HL-60 (cell line): ENCODE measurements at regions not wholly inside any gene's neighbourhood (a gene's known extent, or its start where the extent isn't known, plus 50 kb on each side); places are given as distances from the start of the nearest gene placed in this dataset.

Experiments
- DNase-seq, 2 experiments: peaks; one replicate each; pipeline ENCODE4 v3.0.0-alpha.2; 2010 to 2020; ENCODE audit warnings: low read depth in 1 of 2, low spot score in 1 of 2
- H3K27ac ChIP-seq: fragments of 250-450 bp; sonication (Bioruptor Pico); replicated peaks from 2 replicates; pipeline ENCODE4 v1.5.1; 2020; ENCODE audit warnings: mild to moderate bottlenecking, moderate library complexity
- H3K27me3 ChIP-seq: fragments of 250-450 bp; sonication (Bioruptor Pico); 2 replicates; pipeline ENCODE4 v1.5.1; 2021; ENCODE audit warnings: mild to moderate bottlenecking, moderate library complexity; ENCODE audit not compliant: insufficient read depth, poor library complexity, severe bottlenecking
- H3K4me3 ChIP-seq: replicated peaks from 2 replicates; pipeline ENCODE4 v1.5.1; 2011; ENCODE audit warnings: mild to moderate bottlenecking, control low read depth, low read length; ENCODE audit not compliant: insufficient read depth
- GABPA ChIP-seq: IDR thresholded peaks from 2 replicates; pipeline ENCODE4 v1.6.1; 2012; ENCODE audit warnings: low read depth
- POLR2AphosphoS5 ChIP-seq: IDR thresholded peaks from 2 replicates; pipeline ENCODE4 v1.6.1; 2012; ENCODE audit warnings: low read depth
- SPI1 ChIP-seq: IDR thresholded peaks from 2 replicates; pipeline ENCODE4 v1.6.1; 2012; ENCODE audit warnings: low read depth, mild to moderate bottlenecking, borderline replicate concordance
- TF ChIP-seq, protein P1 (sequence below): IDR thresholded peaks from 2 replicates; pipeline ENCODE4 v1.6.1; 2012; ENCODE audit warnings: low read depth; ENCODE audit not compliant: insufficient replicate concordance
- TF ChIP-seq, protein P2 (sequence below): IDR thresholded peaks from one replicate; pipeline ENCODE4 v1.5.1; 2011; ENCODE audit warnings: low read length, control low read depth, inconsistent platforms; ENCODE audit not compliant: insufficient read depth

GRCh38 chr5:61697809-61698558, 365.9 kb downstream of the ZSWIM6 start:
- no peak for DNase-seq
- TF ChIP-seq POLR2AphosphoS5, result no peak
- TF ChIP-seq GABPA, result no peak
- no peak for TF ChIP-seq SPI1
- TF ChIP-seq, protein P1, sequence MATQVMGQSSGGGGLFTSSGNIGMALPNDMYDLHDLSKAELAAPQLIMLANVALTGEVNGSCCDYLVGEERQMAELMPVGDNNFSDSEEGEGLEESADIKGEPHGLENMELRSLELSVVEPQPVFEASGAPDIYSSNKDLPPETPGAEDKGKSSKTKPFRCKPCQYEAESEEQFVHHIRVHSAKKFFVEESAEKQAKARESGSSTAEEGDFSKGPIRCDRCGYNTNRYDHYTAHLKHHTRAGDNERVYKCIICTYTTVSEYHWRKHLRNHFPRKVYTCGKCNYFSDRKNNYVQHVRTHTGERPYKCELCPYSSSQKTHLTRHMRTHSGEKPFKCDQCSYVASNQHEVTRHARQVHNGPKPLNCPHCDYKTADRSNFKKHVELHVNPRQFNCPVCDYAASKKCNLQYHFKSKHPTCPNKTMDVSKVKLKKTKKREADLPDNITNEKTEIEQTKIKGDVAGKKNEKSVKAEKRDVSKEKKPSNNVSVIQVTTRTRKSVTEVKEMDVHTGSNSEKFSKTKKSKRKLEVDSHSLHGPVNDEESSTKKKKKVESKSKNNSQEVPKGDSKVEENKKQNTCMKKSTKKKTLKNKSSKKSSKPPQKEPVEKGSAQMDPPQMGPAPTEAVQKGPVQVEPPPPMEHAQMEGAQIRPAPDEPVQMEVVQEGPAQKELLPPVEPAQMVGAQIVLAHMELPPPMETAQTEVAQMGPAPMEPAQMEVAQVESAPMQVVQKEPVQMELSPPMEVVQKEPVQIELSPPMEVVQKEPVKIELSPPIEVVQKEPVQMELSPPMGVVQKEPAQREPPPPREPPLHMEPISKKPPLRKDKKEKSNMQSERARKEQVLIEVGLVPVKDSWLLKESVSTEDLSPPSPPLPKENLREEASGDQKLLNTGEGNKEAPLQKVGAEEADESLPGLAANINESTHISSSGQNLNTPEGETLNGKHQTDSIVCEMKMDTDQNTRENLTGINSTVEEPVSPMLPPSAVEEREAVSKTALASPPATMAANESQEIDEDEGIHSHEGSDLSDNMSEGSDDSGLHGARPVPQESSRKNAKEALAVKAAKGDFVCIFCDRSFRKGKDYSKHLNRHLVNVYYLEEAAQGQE, result no peak
- Histone ChIP-seq H3K27me3 (no peaks in the 10 kb centered on the region), H3K4me3 (no peak overlapping the region), H3K27ac (no peak overlapping the region)

DNA sequence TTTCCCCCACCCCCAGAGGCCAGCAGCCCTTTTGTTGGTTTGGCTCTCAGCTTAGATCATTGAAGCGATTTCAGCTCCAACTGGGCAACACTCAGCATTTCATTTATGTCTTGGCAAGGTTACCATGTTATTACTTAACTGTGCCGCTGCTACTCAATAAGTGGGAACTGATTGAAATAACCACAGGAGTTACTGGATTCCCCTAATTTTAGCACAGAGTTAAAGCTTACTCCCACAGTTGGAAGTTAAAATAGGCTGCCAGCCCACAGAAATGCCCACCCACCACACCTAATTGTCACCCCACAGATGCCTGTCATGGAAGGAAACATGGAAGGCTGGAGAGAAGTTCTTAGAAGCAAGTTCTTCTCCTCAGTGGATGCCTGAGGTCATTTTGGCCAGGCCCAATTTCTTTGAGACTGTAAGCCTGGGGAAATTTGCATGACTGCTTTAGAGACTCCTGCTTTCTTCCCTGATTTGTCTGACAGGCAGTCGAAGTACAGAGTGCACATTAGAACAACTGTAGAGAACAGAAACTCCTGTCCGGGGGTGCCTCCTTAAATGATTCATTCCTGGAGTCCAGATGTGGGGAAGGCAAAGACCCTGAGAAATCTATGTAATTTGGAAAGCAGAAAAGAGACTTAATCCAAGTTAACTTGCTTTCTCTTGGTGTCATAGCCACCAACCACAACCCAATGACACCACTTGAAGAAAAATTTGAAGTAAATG, 370.0 kb downstream of the ZSWIM6 start:
- no peak overlapping the region for H3K27ac ChIP-seq
- no peak overlapping the region for H3K4me3 ChIP-seq
- TF ChIP-seq, protein P2, sequence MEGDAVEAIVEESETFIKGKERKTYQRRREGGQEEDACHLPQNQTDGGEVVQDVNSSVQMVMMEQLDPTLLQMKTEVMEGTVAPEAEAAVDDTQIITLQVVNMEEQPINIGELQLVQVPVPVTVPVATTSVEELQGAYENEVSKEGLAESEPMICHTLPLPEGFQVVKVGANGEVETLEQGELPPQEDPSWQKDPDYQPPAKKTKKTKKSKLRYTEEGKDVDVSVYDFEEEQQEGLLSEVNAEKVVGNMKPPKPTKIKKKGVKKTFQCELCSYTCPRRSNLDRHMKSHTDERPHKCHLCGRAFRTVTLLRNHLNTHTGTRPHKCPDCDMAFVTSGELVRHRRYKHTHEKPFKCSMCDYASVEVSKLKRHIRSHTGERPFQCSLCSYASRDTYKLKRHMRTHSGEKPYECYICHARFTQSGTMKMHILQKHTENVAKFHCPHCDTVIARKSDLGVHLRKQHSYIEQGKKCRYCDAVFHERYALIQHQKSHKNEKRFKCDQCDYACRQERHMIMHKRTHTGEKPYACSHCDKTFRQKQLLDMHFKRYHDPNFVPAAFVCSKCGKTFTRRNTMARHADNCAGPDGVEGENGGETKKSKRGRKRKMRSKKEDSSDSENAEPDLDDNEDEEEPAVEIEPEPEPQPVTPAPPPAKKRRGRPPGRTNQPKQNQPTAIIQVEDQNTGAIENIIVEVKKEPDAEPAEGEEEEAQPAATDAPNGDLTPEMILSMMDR, result no peak
- no peak for TF ChIP-seq POLR2AphosphoS5
- TF ChIP-seq GABPA, result no peak
- TF ChIP-seq, protein P1, result no peak
- TF ChIP-seq SPI1, result no peak
- DNase-seq, result no peak
- no peaks in the 10 kb centered on the region for H3K27me3 ChIP-seq

GRCh38 chr5:61702784-61703183, 370.7 kb downstream of the ZSWIM6 start:
- no peak for DNase-seq
- TF ChIP-seq GABPA, result no peak
- no peak for TF ChIP-seq SPI1
- TF ChIP-seq, protein P2, result no peak
- TF ChIP-seq POLR2AphosphoS5, result no peak
- TF ChIP-seq, protein P1, result no peak
- Histone ChIP-seq H3K27me3 (no peaks in the 10 kb centered on the region), H3K27ac (no peak overlapping the region), H3K4me3 (no peak overlapping the region)
